ENCODE measurements at regions not wholly inside any gene's neighbourhood (a gene's known extent, or its start where the extent isn't known, plus 50 kb on each side); places are given as distances from the start of the nearest gene placed in this dataset.

- TF ChIP-seq CTCF (IDR thresholded peaks at IDR 0.05) (no peak), REST (IDR thresholded peaks at IDR 0.05; ENCODE audit: insufficient read depth in 1 of 2, low read depth in 2 of 2, low read length in 1 of 2) (no peak), POLR2AphosphoS5 (IDR thresholded peaks at IDR 0.05; ENCODE audit: low read depth, low read length) (no peak), TCF7L2 (IDR thresholded peaks at IDR 0.05; ENCODE audit: low read depth, low read length) (no peak)
These were observed 59.1 kb upstream of the BHLHE23 start for GRCh38 chr20:63065911-63066310.
